Hepatocyte (in vitro differentiated cells): ENCODE measurements at regions not wholly inside any gene's neighbourhood (a gene's known extent, or its start where the extent isn't known, plus 50 kb on each side); places are given as distances from the start of the nearest gene placed in this dataset.

Experiments
- DNase-seq: peaks from one replicate; pipeline ENCODE4 v3.0.0-alpha.2; 2016; ENCODE audit warnings: low spot score
- H2AFZ ChIP-seq: fragments of 200-600 bp; sonication (generic); 2 replicates; pipeline ENCODE4 v1.6.0; 2016; ENCODE audit warnings: antibody characterized with exemption, mild to moderate bottlenecking
- H3K27ac ChIP-seq: fragments of 200-600 bp; sonication (generic); 2 replicates; pipeline ENCODE4 v1.5.1; 2016; ENCODE audit warnings: mild to moderate bottlenecking
- H3K27me3 ChIP-seq: fragments of 200-600 bp; sonication (generic); 2 replicates; pipeline ENCODE4 v1.6.1; 2016
- H3K36me3 ChIP-seq: fragments of 200-600 bp; sonication (generic); replicated peaks from 2 replicates; pipeline ENCODE4 v1.5.1; 2016; ENCODE audit warnings: low read depth; ENCODE audit not compliant: insufficient read depth
- H3K4me1 ChIP-seq: fragments of 200-600 bp; sonication (generic); 2 replicates; pipeline ENCODE4 v1.5.1; 2016; ENCODE audit warnings: mild to moderate bottlenecking, moderate library complexity; ENCODE audit not compliant: insufficient read depth
- H3K4me2 ChIP-seq: fragments of 200-600 bp; sonication (generic); 2 replicates; pipeline ENCODE4 v1.6.0; 2016
- H3K4me3 ChIP-seq: fragments of 200-600 bp; sonication (generic); 2 replicates; pipeline ENCODE4 v1.5.1; 2016; ENCODE audit warnings: mild to moderate bottlenecking
- H3K79me2 ChIP-seq: fragments of 200-600 bp; sonication (generic); 2 replicates; pipeline ENCODE4 v1.6.0; 2017; ENCODE audit warnings: mild to moderate bottlenecking
- H3K9me2 ChIP-seq: fragments of 200-600 bp; sonication (generic); replicated peaks from 2 replicates; pipeline ENCODE4 v1.6.0; 2017; ENCODE audit warnings: mild to moderate bottlenecking; ENCODE audit not compliant: insufficient read depth
- H3K9me3 ChIP-seq: fragments of 200-600 bp; sonication (generic); 2 replicates; pipeline ENCODE4 v1.5.1; 2016; ENCODE audit warnings: low read depth, mild to moderate bottlenecking
- H4K20me1 ChIP-seq: fragments of 200-600 bp; sonication (generic); 2 replicates; pipeline ENCODE4 v1.6.0; 2016; ENCODE audit warnings: mild to moderate bottlenecking; ENCODE audit not compliant: insufficient read depth, poor library complexity, severe bottlenecking
- CTCF ChIP-seq: fragments of 200-600 bp; sonication (generic); IDR thresholded peaks from 2 replicates; pipeline ENCODE4 v1.5.1; 2016; ENCODE audit warnings: antibody characterized with exemption, mild to moderate bottlenecking; ENCODE audit not compliant: poor library complexity
- EZH2 ChIP-seq: fragments of 200-600 bp; sonication (generic); IDR thresholded peaks from 2 replicates; pipeline ENCODE4 v1.6.1; 2016; ENCODE audit warnings: antibody characterized with exemption, mild to moderate bottlenecking, borderline replicate concordance
- EZH2phosphoT487 ChIP-seq: fragments of 200-600 bp; sonication (generic); IDR thresholded peaks from one replicate; pipeline ENCODE4 v1.6.1; 2018; ENCODE audit warnings: antibody characterized with exemption, mild to moderate bottlenecking, low read depth, moderate library complexity; ENCODE audit not compliant: unreplicated experiment, severe bottlenecking
- WGBS: methylation state at CpG from one replicate; pipeline ENCODE4 v1.1.6; 2016; ENCODE audit warnings: low lambda C conversion rate; ENCODE audit errors: missing lambda C conversion rate; 5-methylcytosine and 5-hydroxymethylcytosine counted together

DNA sequence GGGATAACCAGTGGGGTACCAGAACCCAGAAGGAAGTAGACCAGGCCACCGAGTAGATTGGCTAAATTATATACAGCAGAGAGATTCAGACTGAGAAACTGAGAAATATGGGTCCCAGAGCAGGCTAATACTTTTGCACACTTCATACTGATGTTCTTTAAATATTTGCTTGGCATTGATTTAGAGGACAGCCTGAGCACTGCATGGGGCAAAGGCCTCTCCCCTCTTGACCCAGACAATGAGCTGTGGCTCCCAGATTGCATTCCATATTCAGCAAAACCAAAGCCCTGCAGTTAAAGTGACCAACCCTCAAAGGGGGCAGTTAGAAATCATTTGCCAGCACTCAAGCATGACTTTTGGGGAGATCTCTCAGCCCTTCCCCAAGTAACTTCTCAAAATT lies 279.2 kb downstream of the SUDS3 start:
- Histone ChIP-seq H3K27me3 (no peaks in the 10 kb centered on the region), H3K9me2 (no peaks in the 10 kb centered on the region), H3K9me3 (no peaks in the 10 kb centered on the region), H3K36me3 (no peaks in the 10 kb centered on the region), H3K27ac (no peak overlapping the region), H4K20me1 (no peaks in the 10 kb centered on the region), H3K79me2 (no peaks in the 10 kb centered on the region), H2AFZ (no peak overlapping the region), H3K4me1 (no peaks in the 10 kb centered on the region), H3K4me2 (no peak overlapping the region), H3K4me3 (no peak overlapping the region)
- 52% methylated on average over 1 of the region's 1 CpG for WGBS
- TF ChIP-seq CTCF (no peak), EZH2phosphoT487 (no peak), EZH2 (no peak)
- no peak for DNase-seq

- DNase-seq, result no peak
- H3K4me2 ChIP-seq, result no peak overlapping the region
- 61% methylated on average over 7 of the region's 7 CpGs for WGBS
- H3K79me2 ChIP-seq, result no peaks in the 10 kb centered on the region
- no peaks in the 10 kb centered on the region for H3K9me2 ChIP-seq
- H3K9me3 ChIP-seq, result no peaks in the 10 kb centered on the region
- H3K4me3 ChIP-seq, result no peak overlapping the region
- no peak overlapping the region for H3K27ac ChIP-seq
- H3K27me3 ChIP-seq, result no peaks in the 10 kb centered on the region
- H3K4me1 ChIP-seq, result peaks cover under 1% of the 10 kb centered on the region
- no peak overlapping the region for H2AFZ ChIP-seq
- H3K36me3 ChIP-seq, result no peaks in the 10 kb centered on the region
- TF ChIP-seq EZH2phosphoT487 (no peak), CTCF (no peak), EZH2 (no peak)
- H4K20me1 ChIP-seq, result no peaks in the 10 kb centered on the region
These were observed 300.9 kb upstream of the SRRM4 start for GRCh38 chr12:118680356-118680963.

GRCh38 chr12:118682656-118683055 lies 298.7 kb upstream of the SRRM4 start:
- H3K9me3 ChIP-seq, result no peaks in the 10 kb centered on the region
- TF ChIP-seq CTCF, result no peak
- no peak for TF ChIP-seq EZH2phosphoT487
- TF ChIP-seq EZH2, result no peak
- no peaks in the 10 kb centered on the region for H3K27me3 ChIP-seq
- WGBS, result 71% methylated on average over 3 of the region's 3 CpGs
- no peak overlapping the region for H2AFZ ChIP-seq
- no peak overlapping the region for H3K4me3 ChIP-seq
- H3K4me2 ChIP-seq, result no peak overlapping the region
- no peaks in the 10 kb centered on the region for H4K20me1 ChIP-seq
- H3K9me2 ChIP-seq, result no peaks in the 10 kb centered on the region
- no peaks in the 10 kb centered on the region for H3K79me2 ChIP-seq
- peaks cover 3% of the 10 kb centered on the region for H3K4me1 ChIP-seq
- no peak overlapping the region for H3K27ac ChIP-seq
- no peak for DNase-seq
- no peaks in the 10 kb centered on the region for H3K36me3 ChIP-seq
